GM19463 (cell line): ENCODE measurements at regions not wholly inside any gene's neighbourhood (a gene's known extent, or its start where the extent isn't known, plus 50 kb on each side); places are given as distances from the start of the nearest gene placed in this dataset.
"Not testable (repeated sequence)": the region's sequence is repeated elsewhere in the genome, so short reads cannot be mapped to it uniquely, and the experiment has no call there.

ENCODE experiments used
- ATAC-seq: cut with Tn5 transposase; IDR thresholded peaks from one replicate; pipeline ENCODE4 v1.9.1; 2021; ENCODE audit warnings: mild to moderate bottlenecking, moderate library complexity; ENCODE audit not compliant: unreplicated experiment

- no peak for ATAC-seq
Observed at GRCh38 chr12:69171881-69172280, 67.5 kb upstream of the CPSF6 start.

GRCh38 chr12:69172491-69172890 is 66.9 kb upstream of the CPSF6 start:
- ATAC-seq = no peak

GRCh38 chr12:69173368-69173767 is 66.0 kb upstream of the CPSF6 start:
- ATAC-seq = no peak

GRCh38 chr12:69179786-69180185 is 59.6 kb upstream of the CPSF6 start:
- ATAC-seq = no peak

- not testable (repeated sequence) for ATAC-seq
Observed at GRCh38 chr12:69187572-69187971, 51.8 kb upstream of the CPSF6 start.

GRCh38 chr12:69189378-69189978 is 49.9 kb upstream of the CPSF6 start:
- ATAC-seq = no peak
